ENCODE measurements at regions not wholly inside any gene's neighbourhood (a gene's known extent, or its start where the extent isn't known, plus 50 kb on each side); places are given as distances from the start of the nearest gene placed in this dataset.

DNA sequence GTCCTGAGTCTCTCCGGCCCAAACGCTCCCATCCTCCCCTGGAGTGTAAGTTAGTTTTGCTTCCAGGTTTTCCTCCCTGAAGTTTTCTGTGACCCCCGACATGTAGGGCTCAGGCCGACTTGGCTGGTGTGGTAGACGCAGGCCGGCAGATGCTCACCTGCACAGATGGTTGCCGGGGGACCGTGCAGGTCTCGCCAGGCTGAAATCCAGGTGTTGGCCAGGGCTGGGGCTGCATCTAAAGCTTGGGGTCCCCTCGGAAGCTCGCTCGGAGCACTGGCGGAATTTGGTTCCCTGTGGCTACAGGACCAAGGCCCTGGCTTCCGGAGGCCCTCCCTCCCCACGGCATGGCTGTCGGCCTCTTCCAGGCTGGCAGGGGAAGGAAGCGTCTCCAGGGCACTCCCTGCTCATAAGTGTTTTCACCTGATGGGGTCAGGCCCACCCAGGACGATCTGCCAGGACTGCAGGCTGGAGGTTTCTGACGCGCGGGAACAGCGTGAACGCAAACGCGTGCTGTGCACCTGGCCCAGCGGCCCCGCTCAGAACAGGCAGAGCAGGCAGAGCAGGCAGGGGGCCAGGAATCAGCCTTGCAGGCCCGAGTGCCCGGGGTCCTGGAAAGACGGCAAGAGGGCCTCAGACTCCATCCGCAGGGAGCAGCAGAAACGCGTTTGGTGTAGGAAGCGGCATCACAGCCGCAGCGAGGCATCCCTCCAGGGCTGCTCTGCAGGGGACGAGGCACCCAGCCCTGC, 258.2 kb downstream of the BRD1 start:
- DNase-seq (ENCODE audit: extremely low read depth, insufficient read length): no peak

DNA sequence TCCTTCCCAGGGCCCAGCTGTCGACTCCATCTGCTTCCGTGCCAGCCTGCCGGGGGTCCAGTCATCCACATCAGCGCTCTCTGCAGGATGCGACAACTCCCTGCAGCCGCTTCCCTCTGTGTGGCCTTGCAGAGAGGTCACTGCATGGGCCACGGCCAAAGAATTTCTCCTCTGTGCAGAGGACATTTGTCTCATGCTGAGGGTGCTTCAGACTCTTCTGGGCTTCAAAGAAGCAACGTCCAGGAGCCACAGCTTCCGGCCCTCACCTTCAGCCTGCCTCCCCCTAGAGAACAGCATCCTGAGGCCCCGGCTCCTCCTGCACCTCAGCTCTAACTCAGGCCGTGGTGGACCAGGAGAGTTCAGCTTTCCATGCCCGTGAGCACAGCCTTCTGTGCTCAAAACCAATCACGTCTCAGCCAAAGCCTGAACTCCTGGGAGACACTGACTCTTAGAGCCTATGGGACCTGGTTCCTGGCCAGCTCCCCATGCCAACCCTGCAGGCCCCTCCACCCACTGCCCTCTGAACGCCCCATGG, 258.9 kb downstream of the BRD1 start:
- H3K36me3 ChIP-seq (ENCODE audit: control insufficient read depth, insufficient read depth, low read length): peaks cover 4% of the 10 kb centered on the region
- H3K4me3 ChIP-seq (replicated peaks; ENCODE audit: low read depth, low read length): no peak overlapping the region
- TF ChIP-seq CTCF (IDR thresholded peaks at IDR 0.05; ENCODE audit: insufficient read depth, low read length, poor library complexity, severe bottlenecking): no peak
- no peak for DNase-seq (ENCODE audit: extremely low read depth, insufficient read length)
- no peaks in the 10 kb centered on the region for H3K27me3 ChIP-seq (replicated peaks; ENCODE audit: control insufficient read depth, insufficient read depth, low read length)

More for the DNA sequence above, 258.2 kb downstream of the BRD1 start:
- Histone ChIP-seq H3K27me3 (replicated peaks; ENCODE audit: control insufficient read depth, insufficient read depth, low read length) (no peaks in the 10 kb centered on the region), H3K36me3 (ENCODE audit: control insufficient read depth, insufficient read depth, low read length) (peaks cover 4% of the 10 kb centered on the region), H3K4me3 (replicated peaks; ENCODE audit: low read depth, low read length) (no peak overlapping the region)
- no peak for TF ChIP-seq CTCF (IDR thresholded peaks at IDR 0.05; ENCODE audit: insufficient read depth, low read length, poor library complexity, severe bottlenecking)

DNA sequence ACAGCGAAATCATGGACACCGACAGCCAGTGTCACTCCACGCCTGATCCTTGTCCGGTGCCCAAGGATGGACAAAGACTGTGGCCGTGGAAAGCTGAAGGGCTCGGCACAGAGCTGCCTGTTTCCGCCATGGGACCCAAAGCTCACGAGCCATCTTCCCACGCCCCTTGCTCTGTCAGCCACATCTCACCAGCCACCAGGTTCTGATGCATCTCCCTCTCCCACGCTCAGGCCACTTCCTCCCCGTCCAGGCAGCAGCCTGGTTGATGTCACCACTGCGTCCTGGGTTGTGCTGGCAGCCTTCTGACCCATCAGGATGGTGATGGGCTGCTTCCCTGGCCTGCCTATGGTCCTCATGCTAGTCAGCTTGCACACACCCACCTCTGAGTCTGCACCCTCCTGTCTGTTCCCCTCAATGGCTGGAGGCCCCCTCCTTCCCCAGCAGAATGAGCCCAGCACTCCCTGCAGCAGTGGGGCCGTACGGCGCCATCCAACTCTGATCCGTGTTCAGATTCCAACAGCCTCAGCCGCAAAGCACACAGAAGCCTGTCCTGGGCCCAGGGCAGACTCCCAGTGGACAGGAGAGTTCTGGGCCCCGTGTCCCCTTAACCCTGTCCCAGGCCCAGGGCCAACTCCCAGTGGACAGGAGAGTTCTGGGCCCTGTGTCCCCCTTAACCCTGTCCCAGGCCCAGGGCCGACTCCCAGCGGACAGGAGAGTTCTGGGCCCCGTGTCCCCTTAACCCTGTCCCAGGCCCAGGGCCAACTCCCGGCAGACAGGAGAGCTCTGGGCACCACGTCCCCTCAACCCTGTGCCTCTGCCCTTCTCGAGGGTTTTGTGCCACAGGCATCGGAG, 259.5 kb downstream of the BRD1 start:
- TF ChIP-seq CTCF (IDR thresholded peaks at IDR 0.05; ENCODE audit: insufficient read depth, low read length, poor library complexity, severe bottlenecking): no peak
- no peak for DNase-seq (ENCODE audit: extremely low read depth, insufficient read length)
- Histone ChIP-seq H3K36me3 (ENCODE audit: control insufficient read depth, insufficient read depth, low read length) (peaks cover 2% of the 10 kb centered on the region), H3K27me3 (replicated peaks; ENCODE audit: control insufficient read depth, insufficient read depth, low read length) (no peaks in the 10 kb centered on the region), H3K4me3 (replicated peaks; ENCODE audit: low read depth, low read length) (no peak overlapping the region)

- TF ChIP-seq CTCF (IDR thresholded peaks at IDR 0.05; ENCODE audit: insufficient read depth, low read length, poor library complexity, severe bottlenecking): no peak
- no peak for DNase-seq (ENCODE audit: extremely low read depth, insufficient read length)
- Histone ChIP-seq H3K27me3 (replicated peaks; ENCODE audit: control insufficient read depth, insufficient read depth, low read length) (no peaks in the 10 kb centered on the region), H3K36me3 (ENCODE audit: control insufficient read depth, insufficient read depth, low read length) (peaks cover 2% of the 10 kb centered on the region; the same call in 1 of the 2 replicates), H3K4me3 (replicated peaks; ENCODE audit: low read depth, low read length) (no peak overlapping the region)
These were observed 261.0 kb downstream of the BRD1 start for GRCh38 chr22:49566693-49567092.

DNA sequence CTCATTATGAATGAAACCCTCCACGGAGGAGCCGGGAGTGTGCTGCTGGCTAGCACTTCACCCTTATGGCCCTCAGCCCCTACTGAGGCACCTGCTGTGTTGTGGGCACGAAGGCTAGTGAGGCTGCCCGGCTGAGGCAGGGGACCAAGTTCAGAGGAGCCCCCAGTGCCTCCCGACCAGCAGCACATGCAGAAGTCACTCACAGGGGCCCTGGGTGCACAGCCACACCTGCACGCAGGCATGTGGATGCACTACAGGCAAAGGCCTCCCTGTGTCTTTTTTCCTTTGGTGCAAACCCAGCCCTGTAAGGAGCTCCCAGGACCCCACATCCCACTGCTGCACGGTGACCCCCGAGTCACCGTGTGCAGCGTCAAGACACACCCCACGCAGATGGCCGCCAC, 261.5 kb downstream of the BRD1 start:
- TF ChIP-seq CTCF (IDR thresholded peaks at IDR 0.05; ENCODE audit: insufficient read depth, low read length, poor library complexity, severe bottlenecking): no peak
- no peaks in the 10 kb centered on the region for H3K27me3 ChIP-seq (replicated peaks; ENCODE audit: control insufficient read depth, insufficient read depth, low read length)
- no peak overlapping the region for H3K4me3 ChIP-seq (replicated peaks; ENCODE audit: low read depth, low read length)

More for the DNA sequence above, 261.5 kb downstream of the BRD1 start:
- DNase-seq (ENCODE audit: extremely low read depth, insufficient read length): no peak
- peaks cover 2% of the 10 kb centered on the region; the same call in 1 of the 2 replicates for H3K36me3 ChIP-seq (ENCODE audit: control insufficient read depth, insufficient read depth, low read length)
